Lung (tissue), 11 donors: ENCODE measurements at regions not wholly inside any gene's neighbourhood (a gene's known extent, or its start where the extent isn't known, plus 50 kb on each side); places are given as distances from the start of the nearest gene placed in this dataset.

Experiments used
- ATAC-seq: fragments of 200-7000 bp; cut with Tn5 transposase; one replicate; pipeline ENCODE4 v1.9.1; 2020; ENCODE audit warnings: moderate number of reproducible peaks; ENCODE audit not compliant: insufficient read depth, low FRiP score
- DNase-seq, 3 donors: peaks; one replicate each; pipeline ENCODE4 v3.0.0-alpha.2; 2013 to 2017
- H3K27ac ChIP-seq, 2 donors: one replicate each; pipeline ENCODE4 v1.5.1; 2013; ENCODE audit warnings: mild to moderate bottlenecking in 2 of 2, moderate library complexity in 2 of 2, control low read depth in 1 of 2, inconsistent platforms in 1 of 2, low read depth in 1 of 2, low read length in 1 of 2
- H3K27me3 ChIP-seq, 3 donors: one replicate each; pipeline ENCODE4 v1.5.1; 2013; ENCODE audit warnings: low read length in 2 of 3; ENCODE audit not compliant: control insufficient read depth in 3 of 3, insufficient read depth in 3 of 3
- H3K36me3 ChIP-seq, 4 donors: one replicate each; pipeline ENCODE4 v1.5.1; 2013; ENCODE audit warnings: low read length in 4 of 4, mild to moderate bottlenecking in 1 of 4, moderate library complexity in 1 of 4; ENCODE audit not compliant: control insufficient read depth in 4 of 4, insufficient read depth in 4 of 4
- H3K4me1 ChIP-seq, 5 donors: one replicate each; pipeline ENCODE4 v1.5.1; 2013; ENCODE audit warnings: low read length in 5 of 5, mild to moderate bottlenecking in 2 of 5, moderate library complexity in 1 of 5; ENCODE audit not compliant: control insufficient read depth in 5 of 5, insufficient read depth in 5 of 5
- H3K4me3 ChIP-seq: one replicate; pipeline ENCODE4 v1.5.1; 2013; ENCODE audit warnings: mild to moderate bottlenecking, control low read depth, moderate library complexity
- H3K9ac ChIP-seq, 2 donors: one replicate each; pipeline ENCODE4 v1.5.1; 2013; ENCODE audit warnings: low read length in 2 of 2, control low read depth in 1 of 2; ENCODE audit not compliant: insufficient read depth in 1 of 2
- H3K9me3 ChIP-seq, 4 donors: one replicate each; pipeline ENCODE4 v1.5.1; 2013; ENCODE audit warnings: low read length in 3 of 4, mild to moderate bottlenecking in 1 of 4, moderate library complexity in 1 of 4; ENCODE audit not compliant: control insufficient read depth in 4 of 4, insufficient read depth in 3 of 4
- WGBS, 2 donors: extraction: QIAGEN DNeasy Blood & Tissue Kit; methylation state at CpG; one replicate each; pipeline ENCODE4 v1.1.7; 2013; 5-methylcytosine and 5-hydroxymethylcytosine counted together
- TF ChIP-seq, protein P1 (sequence below): IDR thresholded peaks from 2 replicates; pipeline ENCODE4 v1.5.1; 2012; ENCODE audit warnings: mild to moderate bottlenecking; ENCODE audit errors: control extremely low read depth, extremely low read depth
- donor health status: control.
- donor health status: control.
- donor health status: Bipolar disorder and iron deficiency.
- donor health status: healthy.
- donor health status: DM: yes; HTN: yes; CAD: no.

DNA sequence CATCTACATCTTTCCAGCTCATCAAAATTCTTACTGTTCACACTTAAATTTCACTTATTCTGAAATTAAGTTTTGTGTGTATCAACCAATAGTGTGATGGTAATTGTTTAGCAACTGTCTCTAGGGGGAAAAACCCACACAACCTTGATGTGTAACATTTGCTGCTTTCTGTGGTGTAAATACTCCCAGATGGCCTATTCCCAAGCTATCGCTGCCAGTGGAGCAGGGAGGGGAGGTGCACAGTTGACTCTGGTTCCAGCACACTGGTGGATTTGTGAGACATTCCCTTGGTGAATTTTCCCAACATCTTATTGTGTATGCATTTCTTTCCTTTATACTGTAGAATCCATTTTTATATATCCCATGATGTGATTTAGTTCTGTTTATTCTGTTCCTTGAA, 275.9 kb upstream of the SHH start:
- Histone ChIP-seq H3K27me3 (no peaks in the 10 kb centered on the region), H3K27ac (no peak overlapping the region), H3K36me3 (no peaks in the 10 kb centered on the region), H3K4me1 (no peaks in the 10 kb centered on the region), H3K4me3 (no peak overlapping the region), H3K9ac (no peak overlapping the region), H3K9me3 (peaks cover 0 to 4% (median 0%) of the 10 kb centered on the region in 4 donors)
- DNase-seq (no peak), ATAC-seq (no peak)
- 90 to 96% methylated on average over 1 of the region's 1 CpG for WGBS, 2 donors
- TF ChIP-seq, protein P1, sequence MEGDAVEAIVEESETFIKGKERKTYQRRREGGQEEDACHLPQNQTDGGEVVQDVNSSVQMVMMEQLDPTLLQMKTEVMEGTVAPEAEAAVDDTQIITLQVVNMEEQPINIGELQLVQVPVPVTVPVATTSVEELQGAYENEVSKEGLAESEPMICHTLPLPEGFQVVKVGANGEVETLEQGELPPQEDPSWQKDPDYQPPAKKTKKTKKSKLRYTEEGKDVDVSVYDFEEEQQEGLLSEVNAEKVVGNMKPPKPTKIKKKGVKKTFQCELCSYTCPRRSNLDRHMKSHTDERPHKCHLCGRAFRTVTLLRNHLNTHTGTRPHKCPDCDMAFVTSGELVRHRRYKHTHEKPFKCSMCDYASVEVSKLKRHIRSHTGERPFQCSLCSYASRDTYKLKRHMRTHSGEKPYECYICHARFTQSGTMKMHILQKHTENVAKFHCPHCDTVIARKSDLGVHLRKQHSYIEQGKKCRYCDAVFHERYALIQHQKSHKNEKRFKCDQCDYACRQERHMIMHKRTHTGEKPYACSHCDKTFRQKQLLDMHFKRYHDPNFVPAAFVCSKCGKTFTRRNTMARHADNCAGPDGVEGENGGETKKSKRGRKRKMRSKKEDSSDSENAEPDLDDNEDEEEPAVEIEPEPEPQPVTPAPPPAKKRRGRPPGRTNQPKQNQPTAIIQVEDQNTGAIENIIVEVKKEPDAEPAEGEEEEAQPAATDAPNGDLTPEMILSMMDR, result no peak

DNA sequence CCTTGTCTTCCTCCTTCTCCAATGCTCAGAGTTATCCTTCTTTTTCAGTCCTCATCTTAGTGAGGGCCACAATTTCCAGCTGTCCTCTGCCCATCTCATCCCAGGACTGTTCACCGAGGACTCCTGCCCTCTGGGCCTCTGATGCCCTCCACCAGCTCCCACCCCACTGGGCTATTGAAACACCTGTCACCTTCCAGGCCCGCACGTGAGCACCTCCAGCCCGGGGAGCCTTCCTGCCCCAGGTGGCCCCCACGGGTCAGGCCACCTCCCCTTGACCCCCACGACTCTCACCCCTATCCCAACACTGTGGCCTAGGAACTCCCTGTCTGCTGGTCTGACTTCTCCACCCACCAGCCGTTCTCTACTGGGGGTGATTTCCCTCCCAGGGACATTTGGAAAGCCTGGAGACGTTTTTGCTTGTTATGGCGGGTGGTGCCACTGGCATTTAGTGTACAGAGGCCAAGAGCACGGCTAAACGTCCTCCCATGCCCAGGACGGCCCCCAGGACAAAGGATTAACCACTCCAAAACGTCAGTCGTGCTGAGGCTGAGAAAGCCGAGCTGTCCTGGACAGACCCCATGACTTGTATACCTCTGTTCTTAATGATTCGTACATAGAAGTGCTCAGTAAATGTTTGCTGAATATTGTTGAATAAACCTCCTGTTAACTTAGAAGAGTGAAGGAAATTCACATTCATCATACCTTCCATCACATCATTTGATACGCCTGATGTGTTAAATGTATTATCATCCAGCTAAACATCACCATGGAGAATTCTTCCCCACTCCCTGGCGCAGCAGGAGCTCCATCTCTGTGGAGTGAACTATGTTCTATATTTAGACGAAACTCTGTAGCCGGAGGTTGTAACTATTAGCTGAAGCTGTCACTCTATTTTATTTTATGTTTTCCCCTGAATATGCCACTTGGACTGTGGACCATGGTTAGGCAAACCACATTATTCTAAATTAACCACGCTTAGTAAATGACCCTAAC, 270.1 kb upstream of the SHH start:
- Histone ChIP-seq H3K9ac (no peak overlapping the region), H3K9me3 (peaks cover 0 to 2% (median 0%) of the 10 kb centered on the region in 4 donors), H3K27ac (no peak overlapping the region), H3K4me3 (no peak overlapping the region), H3K36me3 (no peaks in the 10 kb centered on the region), H3K27me3 (no peaks in the 10 kb centered on the region), H3K4me1 (no peaks in the 10 kb centered on the region)
- ATAC-seq (no peak), DNase-seq (no peak)
- TF ChIP-seq, protein P1, result no peak
- WGBS, 2 donors, result 62 to 69% methylated on average over 21 of the region's 21 CpGs

DNA sequence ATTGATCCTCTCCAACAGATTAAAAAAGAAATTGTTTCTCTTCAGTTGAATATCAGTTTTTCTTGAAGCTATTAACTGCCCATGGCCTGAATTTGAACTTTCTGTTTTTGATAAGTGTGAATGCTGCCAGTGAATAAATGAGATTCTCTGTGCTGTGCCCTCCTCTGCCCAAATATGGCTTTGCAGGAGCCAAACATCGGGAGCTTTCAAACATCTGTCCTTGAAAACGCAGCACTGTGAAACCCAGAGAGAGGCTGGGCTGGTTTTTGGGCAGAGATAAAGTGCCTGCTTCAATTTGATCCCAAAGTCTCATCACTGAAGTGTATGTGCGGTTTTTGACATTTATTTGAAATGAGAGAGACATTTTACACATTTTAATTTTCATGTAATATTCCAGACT, 268.3 kb upstream of the SHH start:
- DNase-seq, result no peak
- TF ChIP-seq, protein P1, result no peak
- Histone ChIP-seq H3K36me3 (no peaks in the 10 kb centered on the region), H3K4me1 (no peaks in the 10 kb centered on the region), H3K4me3 (no peak overlapping the region), H3K9ac (no peak overlapping the region), H3K27me3 (no peaks in the 10 kb centered on the region), H3K27ac (no peak overlapping the region), H3K9me3 (peaks cover 0 to 2% (median 0%) of the 10 kb centered on the region in 4 donors)
- ATAC-seq, result no peak
- 57 to 60% methylated on average over 3 of the region's 3 CpGs for WGBS, 2 donors
